Activated naive CD4-positive, alpha-beta T cell treated with anti-CD3 and anti-CD28 coated beads, Interleukin-2, amount 50 U/mL, for 72 hours (primary cell): ENCODE measurements at regions not wholly inside any gene's neighbourhood (a gene's known extent, or its start where the extent isn't known, plus 50 kb on each side); places are given as distances from the start of the nearest gene placed in this dataset.

Source experiments
- ATAC-seq, 2 donors: fragments of 150-1000 bp; cut with Tn5 transposase; 2 replicates each; pipeline ENCODE4 v1.10.0; 2021; ENCODE audit warnings: mild to moderate bottlenecking in 2 of 2, moderate library complexity in 2 of 2
- DNase-seq, 2 donors: peaks; one replicate each; pipeline ENCODE4 v3.0.0; 2021 to 2022; ENCODE audit warnings: low spot score in 2 of 2
- H3K27ac Mint-ChIP-seq, 2 donors: one replicate each; pipeline ENCODE4 v1.8.0; 2022; ENCODE audit warnings: mild to moderate bottlenecking in 2 of 2, mixed read lengths in 2 of 2
- H3K36me3 Mint-ChIP-seq, 2 donors: one replicate each; pipeline ENCODE4 v1.8.0; 2022; ENCODE audit warnings: mixed read lengths in 2 of 2
- H3K9me3 Mint-ChIP-seq, 2 donors: one replicate each; pipeline ENCODE4 v1.8.0; 2022; ENCODE audit warnings: mixed read lengths in 2 of 2

DNA sequence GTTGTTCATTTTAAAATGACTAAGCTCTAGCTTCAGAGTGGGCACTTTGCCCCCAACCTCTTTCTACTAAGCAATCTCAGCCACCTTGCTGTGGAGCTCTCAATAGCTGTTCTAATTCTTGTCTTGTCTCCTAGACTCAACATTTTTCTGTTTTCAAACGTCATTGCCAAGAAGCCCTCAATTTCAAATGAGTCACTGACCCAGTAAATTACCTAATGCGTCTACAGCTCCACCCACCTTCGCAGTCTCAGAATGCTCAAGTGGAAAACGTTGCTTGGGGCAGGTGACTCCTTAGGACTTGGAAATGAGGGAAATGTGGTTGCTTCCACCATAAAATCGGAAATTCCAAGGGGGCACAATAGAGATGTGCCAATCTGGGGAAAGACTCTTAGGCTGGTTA is 59.0 kb downstream of the ING2 start:
- Mint-ChIP-seq H3K36me3 (no peaks in the 10 kb centered on the region), H3K27ac (no peak overlapping the region)
- no peak for DNase-seq

DNA sequence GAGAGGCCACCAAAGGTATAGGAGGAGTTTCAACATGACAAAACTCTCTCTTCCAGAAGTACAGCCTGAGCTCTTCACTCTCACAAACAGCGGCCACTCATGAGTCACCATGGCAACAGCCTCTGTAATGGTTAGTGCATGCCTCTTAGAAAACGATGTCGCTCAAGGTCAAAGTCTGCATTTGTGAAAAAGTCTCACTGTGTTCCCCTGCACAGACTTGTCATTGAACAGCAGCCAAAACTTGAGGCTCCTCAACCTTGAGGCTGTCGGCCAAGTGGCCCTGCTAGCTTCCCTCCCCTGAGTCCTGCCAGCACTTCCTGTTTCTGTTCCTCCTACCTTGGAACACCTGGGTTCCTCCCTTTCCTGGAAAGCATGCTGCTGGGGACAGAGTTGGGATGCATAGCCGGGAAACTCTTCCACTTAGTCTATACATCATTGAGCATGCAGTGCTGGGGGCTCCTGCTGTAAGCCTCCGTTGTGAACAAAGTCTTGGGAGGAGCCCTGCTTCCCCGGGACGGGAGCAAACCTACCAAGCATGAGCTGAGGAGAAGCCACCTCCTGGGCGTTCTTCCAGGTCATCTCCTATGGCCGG is 66.6 kb downstream of the ING2 start:
- no peak overlapping the region for H3K27ac Mint-ChIP-seq
- no peaks in the 10 kb centered on the region for H3K9me3 Mint-ChIP-seq

More for the DNA sequence above, 59.0 kb downstream of the ING2 start:
- no peaks in the 10 kb centered on the region for H3K9me3 Mint-ChIP-seq
- ATAC-seq: peak in 1 of 2 donors; percentile 59

DNA sequence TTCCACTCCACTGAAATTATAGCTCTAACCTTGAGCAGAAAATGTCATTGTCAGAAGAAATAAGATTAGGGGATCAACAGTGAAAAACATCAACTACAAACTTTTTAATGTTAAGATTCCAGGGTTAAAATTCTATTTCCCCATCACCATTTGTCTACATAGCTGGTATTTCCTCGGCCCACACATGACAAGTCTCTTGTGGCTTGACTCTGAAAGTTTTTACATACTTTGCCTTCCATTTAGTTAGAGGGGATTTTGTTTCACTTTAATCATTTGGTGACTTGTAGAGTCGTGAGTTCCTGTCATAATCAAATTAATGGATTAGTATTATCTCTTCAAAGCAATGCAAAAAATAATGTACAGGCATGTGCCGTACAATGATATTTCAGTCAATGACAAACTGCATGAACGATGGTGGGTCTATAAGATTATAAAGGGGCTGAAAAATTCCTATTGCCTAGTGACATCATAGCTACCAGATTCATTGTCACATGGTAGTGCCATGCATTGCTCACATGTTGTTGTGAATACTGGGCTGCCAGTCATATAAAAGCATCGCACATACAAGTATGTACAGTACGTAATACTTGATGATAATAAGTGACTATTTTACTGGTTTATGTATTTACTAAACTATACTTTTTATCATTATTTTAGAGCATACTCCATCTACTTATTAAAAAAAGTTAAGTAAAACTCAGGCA is 72.0 kb downstream of the ING2 start:
- ATAC-seq (no peak), DNase-seq (no peak)
- Mint-ChIP-seq H3K36me3 (no peaks in the 10 kb centered on the region), H3K27ac (no peak overlapping the region), H3K9me3 (peaks cover 0 to 10% of the 10 kb centered on the region in 2 donors)

More for the DNA sequence above, 66.6 kb downstream of the ING2 start:
- DNase-seq (no peak), ATAC-seq (peak in 1 of 2 donors; percentile 82)
- no peaks in the 10 kb centered on the region for H3K36me3 Mint-ChIP-seq

DNA sequence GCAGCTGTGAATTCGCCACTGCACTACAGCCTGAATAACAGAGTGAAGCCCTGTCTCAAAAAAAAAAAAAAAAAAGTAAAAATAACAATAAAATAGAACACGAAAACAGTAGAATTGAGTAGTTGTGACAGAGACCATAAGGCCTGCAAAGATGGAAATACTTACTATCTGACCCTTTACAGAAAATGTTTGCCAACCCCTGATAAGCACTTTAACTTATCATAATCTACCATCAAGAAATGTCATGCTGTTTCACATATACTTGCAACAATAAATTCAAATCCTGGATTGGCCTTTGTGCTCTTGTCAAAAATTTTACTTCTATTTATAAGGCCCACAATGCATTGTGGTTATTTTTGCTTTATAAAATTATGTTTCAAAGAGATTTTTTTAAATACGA is 75.5 kb downstream of the ING2 start:
- Mint-ChIP-seq H3K9me3 (peaks cover 4 to 15% of the 10 kb centered on the region in 2 donors), H3K27ac (no peak overlapping the region), H3K36me3 (peaks cover 4 to 6% of the 10 kb centered on the region in 2 donors)
- ATAC-seq (no peak), DNase-seq (no peak)

DNA sequence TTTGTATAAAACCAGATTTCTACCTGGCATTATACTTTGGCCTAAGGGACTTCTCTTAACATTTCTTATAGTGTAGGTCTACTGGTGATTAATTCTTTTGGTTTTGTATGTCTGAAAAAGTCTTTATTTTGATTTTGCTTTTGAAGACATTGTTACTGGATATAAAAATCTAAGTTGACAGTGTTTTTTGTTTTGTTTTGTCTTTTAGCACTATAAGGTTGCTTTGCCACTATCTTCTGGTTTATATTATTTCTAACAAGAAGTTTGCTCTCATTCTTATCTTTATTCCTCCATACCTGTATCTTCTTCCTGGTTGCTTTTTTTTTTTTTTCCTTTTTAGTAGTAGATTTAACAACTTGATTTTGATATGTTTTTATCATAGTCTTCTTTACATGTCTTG is 76.0 kb downstream of the ING2 start:
- no peak for ATAC-seq

DNA sequence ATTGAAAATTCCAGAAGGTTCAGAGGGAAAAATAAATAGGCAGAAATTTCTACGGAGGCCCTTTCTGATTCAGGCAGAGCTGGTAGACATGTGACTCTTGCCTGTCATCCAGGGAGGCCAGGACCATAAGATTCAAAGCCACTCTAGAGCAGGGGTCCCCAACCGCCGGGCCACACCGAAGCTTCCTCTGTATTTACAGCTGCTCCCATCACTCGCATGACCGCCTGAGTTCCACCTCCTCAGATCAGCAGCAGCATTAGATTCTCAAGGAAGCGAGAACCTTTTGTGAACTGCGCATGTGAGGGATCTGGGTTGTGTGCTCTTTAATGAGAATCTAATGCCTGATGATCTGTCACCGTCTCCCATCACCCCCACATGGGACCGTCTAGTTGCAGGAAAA is 72.2 kb downstream of the RWDD4 start:
- H3K27ac Mint-ChIP-seq: no peak overlapping the region
- DNase-seq (no peak), ATAC-seq (no peak)
- peaks cover 4 to 6% of the 10 kb centered on the region in 2 donors for H3K36me3 Mint-ChIP-seq
- peaks cover 4 to 5% of the 10 kb centered on the region in 2 donors for H3K9me3 Mint-ChIP-seq

More for the DNA sequence above, 76.0 kb downstream of the ING2 start:
- peaks cover 4 to 15% of the 10 kb centered on the region in 2 donors for H3K9me3 Mint-ChIP-seq
- peaks cover 4 to 6% of the 10 kb centered on the region in 2 donors for H3K36me3 Mint-ChIP-seq
- no peak overlapping the region for H3K27ac Mint-ChIP-seq
- DNase-seq: no peak

DNA sequence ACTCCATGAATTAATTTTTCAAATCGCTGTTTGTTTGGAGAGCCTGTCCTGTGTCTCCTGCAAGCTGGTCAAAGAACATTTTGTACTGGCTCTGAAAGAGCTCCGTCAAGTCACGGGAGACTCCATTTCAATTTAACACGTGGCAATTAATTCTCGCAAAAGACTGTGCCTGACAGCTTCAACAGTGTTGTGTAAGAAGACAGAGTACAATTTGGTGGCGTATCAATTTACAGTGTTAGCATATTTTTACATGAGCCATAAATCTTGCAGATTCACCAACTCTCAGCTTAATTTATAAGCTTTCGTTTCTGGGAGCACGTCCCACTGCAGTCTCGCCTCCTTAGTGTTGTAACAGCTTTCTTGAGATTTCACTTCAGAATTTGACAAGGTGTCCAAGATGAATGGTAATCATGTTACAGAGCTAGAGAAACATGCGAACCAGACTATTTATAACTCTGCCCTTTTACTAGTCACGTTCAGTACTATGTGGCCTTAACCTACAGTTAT is 70.8 kb downstream of the RWDD4 start:
- ATAC-seq (no peak), DNase-seq (no peak)
- Mint-ChIP-seq H3K9me3 (no peaks in the 10 kb centered on the region), H3K27ac (no peak overlapping the region), H3K36me3 (no peaks in the 10 kb centered on the region)

DNA sequence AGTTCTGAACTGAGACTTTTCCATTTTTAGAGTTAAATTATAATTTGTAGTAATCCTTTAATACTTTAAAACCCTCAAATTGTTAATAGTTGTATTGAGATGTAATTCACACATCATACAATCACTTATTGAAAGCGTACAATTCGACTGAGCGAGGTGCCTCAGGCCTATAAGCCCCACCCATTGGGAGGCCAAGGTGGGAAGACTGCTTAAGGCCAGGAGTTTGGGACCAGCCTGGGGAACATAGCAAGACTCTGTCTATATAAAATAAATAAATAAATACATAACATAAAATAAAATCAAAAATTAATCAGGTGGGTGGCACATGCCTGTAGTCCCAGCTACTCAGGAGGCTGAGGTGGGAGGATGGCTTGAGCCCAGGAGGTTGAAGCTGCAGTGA is 70.3 kb downstream of the RWDD4 start:
- H3K27ac Mint-ChIP-seq: no peak overlapping the region
- no peak for ATAC-seq

DNA sequence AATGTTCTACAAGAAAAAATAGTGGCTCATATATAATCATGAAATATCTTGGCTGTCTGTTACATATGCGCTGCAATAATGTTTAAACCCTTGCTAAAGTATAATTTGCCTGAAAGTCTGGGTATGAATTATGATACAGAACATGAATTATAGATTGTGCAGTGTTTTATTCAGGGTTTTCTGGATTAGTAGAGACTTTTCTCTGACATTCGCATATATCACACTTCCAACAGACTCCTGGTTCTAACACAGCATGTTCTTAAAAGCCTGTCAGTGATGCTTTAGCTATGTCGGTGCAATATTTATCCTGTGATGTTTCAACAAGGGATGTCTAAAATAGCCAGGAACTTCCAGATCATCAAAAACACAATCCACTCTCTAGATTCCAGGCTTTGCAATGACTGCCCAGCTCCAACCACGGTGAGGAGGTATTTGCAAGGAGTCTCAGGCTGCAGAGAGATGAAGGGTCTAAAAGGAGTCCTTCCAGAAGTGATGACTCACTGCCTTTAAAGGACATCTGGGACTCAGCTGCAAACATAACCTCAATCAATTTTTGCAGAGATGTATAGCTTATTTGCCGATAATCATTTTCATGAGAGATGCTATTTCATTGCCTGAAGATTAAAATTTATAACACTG is 69.4 kb downstream of the RWDD4 start:
- Mint-ChIP-seq H3K36me3 (no peaks in the 10 kb centered on the region), H3K27ac (no peak overlapping the region), H3K9me3 (no peaks in the 10 kb centered on the region)
- ATAC-seq (no peak), DNase-seq (no peak)

More for the DNA sequence above, 70.3 kb downstream of the RWDD4 start:
- no peaks in the 10 kb centered on the region for H3K36me3 Mint-ChIP-seq
- no peak for DNase-seq
- no peaks in the 10 kb centered on the region for H3K9me3 Mint-ChIP-seq
